COLO668 (cell line): ENCODE measurements at regions not wholly inside any gene's neighbourhood (a gene's known extent, or its start where the extent isn't known, plus 50 kb on each side); places are given as distances from the start of the nearest gene placed in this dataset.

Experiments
- DNase-seq: peaks from one replicate; lab custom pipeline; 2025; ENCODE audit not compliant: unreplicated experiment; lab: John Stamatoyannopoulos, UW

DNA sequence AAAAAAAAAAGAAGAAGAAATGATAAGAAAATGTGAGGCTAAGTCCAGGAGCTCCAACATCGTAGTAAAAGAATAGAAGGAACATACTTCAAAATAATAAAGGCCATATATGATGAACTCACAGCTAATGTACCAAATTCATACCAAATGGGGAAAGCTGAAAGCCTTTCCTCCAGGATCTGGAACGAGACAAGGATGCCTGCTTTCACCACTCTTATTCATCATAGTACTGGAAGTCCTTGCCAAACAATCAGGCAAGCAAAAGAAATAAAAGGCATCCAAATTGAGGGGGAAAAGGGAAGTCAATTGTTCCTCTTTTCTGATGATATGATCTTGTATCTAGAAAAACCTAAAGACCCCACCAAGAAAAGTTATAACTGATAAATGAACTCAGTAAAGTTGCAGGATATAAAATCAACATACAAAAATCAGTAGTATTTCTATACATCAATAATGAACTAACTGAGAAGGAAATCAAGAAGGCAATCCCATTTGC lies 170.6 kb downstream of the METTL4 start:
- DNase-seq: no peak

GRCh38 chr18:2402084-2402483 lies 169.2 kb downstream of the METTL4 start:
- no peak for DNase-seq

DNA sequence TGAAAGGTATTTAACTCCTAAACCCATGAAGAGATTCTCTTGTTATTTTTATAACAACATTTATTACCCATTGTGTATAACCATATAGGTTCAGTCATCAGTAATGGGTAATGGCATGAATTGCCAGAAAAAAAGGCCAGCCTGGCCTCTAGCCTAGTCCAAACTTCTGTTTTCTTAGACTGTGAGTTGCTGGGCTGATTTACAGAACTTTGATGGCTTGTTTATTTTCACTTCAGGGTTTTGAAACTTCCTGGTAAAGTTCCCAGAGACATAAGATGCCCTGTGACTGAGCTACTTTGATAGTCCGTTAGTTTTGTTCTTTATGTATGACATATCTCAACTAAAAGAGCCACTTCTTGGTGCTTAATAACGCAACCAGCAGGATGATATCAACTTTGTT lies 164.8 kb downstream of the METTL4 start:
- DNase-seq: no peak

GRCh38 chr18:2407961-2408360 lies 163.3 kb downstream of the METTL4 start:
- DNase-seq: no peak

DNA sequence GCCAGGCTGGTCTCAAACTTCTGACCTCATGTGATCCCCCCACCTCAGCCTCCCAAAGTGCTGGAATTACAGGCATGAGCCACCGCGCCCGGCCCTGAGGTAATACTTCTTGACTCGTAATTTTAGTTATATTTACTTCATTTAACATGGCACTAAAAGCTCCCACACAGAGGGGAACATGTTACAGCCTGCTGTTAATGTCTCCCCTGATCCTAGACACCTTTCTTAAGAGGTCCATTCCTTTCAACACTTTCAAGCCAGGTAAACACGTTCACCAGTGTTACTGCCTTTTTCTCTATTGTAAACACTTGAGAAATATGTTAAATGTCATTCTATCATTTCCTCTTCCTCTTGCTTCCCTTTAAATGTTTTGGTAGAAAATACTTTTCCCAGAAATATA lies 161.4 kb downstream of the METTL4 start:
- no peak for DNase-seq

- no peak for DNase-seq
Observed at GRCh38 chr18:2410688-2411087, 160.6 kb downstream of the METTL4 start.

DNA sequence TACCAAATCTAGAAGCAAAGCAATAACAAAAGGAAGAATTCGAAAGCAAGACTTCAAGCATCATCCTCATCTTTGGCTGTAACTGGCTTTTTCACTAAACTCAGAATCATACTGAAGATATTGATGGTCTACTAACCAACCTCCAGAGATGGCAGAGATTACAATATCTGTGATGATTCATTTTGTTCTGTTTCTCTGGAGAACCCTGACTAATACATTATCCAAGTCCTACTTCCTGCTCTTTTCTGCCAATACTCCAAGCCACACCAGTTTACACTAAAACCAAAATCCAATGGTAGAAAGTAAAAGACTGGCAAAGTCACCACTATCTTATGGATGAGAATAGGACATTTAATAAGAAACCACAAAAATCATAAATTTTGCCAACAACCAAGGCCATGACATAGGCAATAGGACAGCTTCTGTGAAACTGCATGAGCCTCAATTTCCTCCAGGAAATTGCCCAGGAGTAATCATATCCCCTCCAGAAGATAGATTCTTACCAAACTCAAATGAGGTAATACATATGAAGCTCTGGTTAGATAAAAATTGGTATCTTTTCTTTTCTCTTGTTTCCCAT lies 159.8 kb downstream of the METTL4 start:
- DNase-seq: no peak

GRCh38 chr18:2412281-2412680 lies 159.0 kb downstream of the METTL4 start:
- DNase-seq: no peak

DNA sequence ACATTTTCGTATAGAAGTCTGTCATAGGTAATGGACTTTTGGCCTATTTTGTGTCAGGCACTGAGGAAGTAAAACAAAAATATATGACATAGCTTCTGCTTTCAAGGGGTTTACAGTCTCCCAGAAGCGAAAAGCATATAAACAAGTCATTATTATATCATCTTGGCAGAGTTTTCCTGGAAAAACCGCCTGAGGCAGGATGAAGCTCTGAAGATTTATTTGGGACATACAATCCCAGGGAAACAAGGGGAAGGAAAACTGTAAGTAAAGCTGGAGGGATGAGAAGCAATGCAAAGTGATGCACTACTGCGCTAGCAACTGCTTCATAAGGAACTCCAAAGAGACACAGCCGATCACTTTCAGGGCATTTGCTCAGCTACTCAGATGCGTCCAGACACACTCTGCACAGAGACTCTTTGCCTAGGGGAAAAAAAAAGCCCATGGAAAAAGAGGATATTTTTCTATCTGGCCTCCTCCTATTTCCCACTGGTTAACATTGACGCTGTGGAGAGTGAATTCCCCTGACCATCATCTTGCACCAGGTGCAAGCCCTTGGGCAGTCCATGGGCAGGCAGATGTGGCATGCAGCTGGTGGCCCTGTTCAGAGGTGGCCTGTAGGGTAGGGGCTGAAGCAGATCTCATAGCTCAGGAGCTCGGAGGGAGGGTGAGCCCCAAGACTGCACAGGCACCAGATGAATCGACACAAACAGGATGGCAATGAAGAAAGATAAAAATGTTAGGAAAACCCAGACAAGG lies 158.1 kb downstream of the METTL4 start:
- DNase-seq: no peak

DNA sequence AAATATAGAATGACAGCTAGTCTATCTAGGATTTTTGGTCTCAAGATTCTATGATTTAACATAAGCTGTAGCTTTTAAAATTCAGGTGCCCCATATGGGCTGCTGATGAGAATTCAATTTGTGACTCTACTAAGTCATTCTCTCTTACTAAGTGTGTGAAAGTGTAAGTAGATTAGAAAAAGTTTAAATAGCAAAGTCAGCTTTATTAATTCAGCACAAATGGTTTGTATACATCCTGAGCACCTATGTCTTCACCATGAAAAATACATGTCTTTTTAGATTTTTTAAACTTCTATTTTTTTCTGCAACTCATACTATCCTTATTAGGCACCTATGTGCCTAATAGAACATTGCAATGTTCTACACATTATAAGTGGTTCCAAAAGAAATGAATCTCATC lies 157.1 kb downstream of the METTL4 start:
- no peak for DNase-seq

DNA sequence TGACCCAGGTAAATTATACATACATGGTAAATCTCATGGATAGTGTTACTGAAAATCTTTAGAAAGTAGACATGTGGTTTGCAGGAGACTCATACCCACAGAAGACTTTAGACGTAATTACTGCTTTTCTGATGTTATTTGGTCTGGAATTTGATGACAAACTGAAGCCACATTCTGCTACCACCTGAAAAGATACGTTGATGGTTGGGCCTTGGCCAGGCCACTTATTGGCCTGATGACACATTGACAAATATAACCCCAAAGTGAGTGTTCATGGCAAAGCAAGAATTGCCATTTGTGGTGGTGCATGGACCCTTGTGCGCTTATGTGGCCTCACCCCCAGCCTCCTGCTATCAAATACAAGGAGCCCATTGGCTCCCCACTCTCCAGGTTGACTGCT lies 155.6 kb downstream of the METTL4 start:
- DNase-seq: no peak

- DNase-seq: no peak
Observed at GRCh38 chr18:2417861-2418610, 153.3 kb downstream of the METTL4 start.

GRCh38 chr18:2420367-2420766 lies 150.9 kb downstream of the METTL4 start:
- no peak for DNase-seq

DNA sequence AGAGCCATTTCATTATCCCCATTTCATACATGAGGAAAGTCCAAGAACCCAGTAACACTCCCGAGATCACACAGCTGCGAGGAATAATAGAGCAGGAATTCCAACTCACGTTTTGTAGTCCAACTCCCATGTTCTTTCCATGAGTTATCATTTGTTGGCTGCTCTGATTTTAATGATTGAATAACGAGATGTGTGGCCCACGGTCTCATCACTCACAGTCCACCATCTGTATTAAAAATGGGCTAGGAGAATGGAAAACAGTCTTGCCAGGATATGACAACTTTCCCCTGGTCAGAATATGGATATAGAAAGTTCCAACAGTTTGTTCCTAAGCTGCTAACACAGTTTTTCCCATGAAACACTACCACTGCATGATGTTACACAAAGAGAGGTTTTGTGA lies 147.5 kb downstream of the METTL4 start:
- no peak for DNase-seq

DNA sequence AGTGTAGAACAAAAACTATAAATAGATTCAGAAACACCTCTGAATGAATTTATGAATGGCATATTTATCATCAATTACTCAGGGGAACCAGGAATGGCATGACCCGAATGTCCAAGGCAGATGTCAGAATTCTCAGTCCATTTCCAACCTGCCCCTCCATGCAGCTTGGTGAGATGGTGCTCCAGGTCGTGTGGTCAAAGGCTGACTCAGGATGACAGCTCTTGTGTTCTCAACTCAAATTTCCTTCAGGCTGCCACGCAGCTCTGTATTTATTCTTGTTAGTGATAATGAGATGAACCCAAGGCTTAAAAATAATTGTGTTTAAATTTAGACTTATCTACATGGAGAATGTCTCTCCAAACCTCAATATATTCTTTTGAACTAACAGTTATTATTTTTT lies 146.9 kb downstream of the METTL4 start:
- DNase-seq: no peak

DNA sequence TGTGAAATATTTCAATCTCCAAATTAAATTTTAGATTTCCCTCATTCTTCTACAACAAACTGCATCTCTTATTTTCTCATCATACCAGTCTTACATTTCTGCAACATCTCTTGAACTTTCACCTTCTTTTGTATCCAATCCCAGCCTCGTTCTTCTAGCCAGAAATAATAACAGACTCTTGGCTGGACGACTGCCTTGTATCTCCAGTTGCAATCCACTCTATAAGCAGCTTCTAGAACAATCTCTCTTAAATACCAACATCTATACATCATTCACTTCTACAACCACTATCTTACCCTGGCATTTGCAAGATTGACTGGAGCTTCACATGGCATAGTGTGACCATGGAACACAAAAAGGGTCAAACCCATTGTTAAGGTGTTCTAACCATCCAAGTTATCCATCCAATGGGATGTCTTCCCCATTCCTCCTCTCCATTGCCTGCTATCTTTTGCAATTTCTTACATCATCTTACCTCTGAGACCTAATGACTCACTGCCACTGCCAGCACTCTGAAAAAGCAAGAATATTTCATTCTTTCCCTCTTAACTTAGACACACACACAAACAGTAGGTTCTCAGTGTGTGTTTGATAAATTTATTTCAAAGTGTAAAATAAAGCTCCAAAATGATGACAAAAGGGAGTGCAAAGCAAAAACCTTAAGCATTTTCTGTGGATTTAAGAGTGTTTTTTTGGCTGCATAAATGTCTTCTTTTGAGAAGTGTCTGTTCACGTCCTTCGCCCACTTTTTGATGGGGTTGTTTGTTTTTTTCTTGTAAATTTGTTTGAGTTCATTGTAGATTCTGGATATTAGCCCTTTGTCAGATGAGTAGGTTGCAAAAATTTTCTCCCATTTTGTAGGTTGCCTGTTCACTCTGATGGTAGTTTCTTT lies 145.6 kb downstream of the METTL4 start:
- no peak for DNase-seq

- no peak for DNase-seq
Observed at GRCh38 chr18:2430191-2430590, 141.1 kb downstream of the METTL4 start.

DNA sequence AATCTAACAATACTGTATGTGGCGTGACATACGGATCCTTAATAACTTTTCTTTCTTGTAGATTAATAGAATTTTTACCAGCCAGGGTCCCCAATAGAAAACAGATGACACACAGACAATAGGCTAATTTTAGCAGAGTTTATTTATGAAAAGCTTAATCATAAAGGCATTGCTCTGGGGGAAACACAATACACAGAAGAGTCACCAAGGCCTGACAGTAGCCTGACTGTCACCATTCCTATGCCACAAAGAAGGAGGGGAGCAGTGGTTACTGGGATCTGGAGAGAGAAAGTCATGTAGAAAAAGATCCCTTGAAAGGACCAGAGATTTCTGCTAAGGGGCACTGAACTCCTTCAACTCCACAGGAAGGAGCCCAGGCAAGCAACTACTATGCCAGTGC lies 139.5 kb downstream of the METTL4 start:
- DNase-seq: no peak

- no peak for DNase-seq
Observed at GRCh38 chr18:2433366-2433765, 137.9 kb downstream of the METTL4 start.

DNA sequence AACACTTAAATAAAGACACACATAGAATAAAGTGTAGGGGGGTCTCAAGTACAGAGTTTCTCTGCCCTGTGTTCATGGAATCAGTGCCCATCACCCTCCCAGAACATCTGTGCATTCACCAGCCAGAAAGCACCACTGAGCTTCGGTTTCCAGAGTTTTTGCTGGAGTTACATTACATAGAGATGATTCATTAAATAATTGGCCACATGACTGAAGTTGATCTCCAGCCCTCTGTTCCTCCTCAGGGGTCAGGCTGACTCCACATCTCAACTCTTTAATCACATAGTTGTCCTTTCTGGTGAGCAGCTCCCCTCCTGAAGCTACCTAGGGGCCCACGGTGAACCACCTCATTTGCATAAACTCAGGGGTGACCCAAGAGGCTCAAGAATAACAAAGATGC lies 129.8 kb downstream of the METTL4 start:
- DNase-seq: no peak

GRCh38 chr18:2442006-2442405 lies 129.3 kb downstream of the METTL4 start:
- DNase-seq: no peak
